K562 (cell line): ENCODE measurements at regions not wholly inside any gene's neighbourhood (a gene's known extent, or its start where the extent isn't known, plus 50 kb on each side); places are given as distances from the start of the nearest gene placed in this dataset.

Source experiments
- ATAC-seq: fragments of 200-7000 bp; cut with Tn5 transposase; 3 replicates; pipeline ENCODE4 v1.9.1; 2020; ENCODE audit warnings: moderate library complexity
- BruUV-seq: library from RNA; stranded (reverse); fragments of 400-500 nt; replicated peaks from 2 replicates; lab custom pipeline; 2021; lab: Mats Ljungman, UMichigan
- CTCF ChIA-PET: fragments of 300-600 bp; formaldehyde crosslinking; extraction: SDS; loops from one replicate; lab custom pipeline; 2021; ENCODE audit warnings: low intra/inter-chr PET ratio; lab: Yijun Ruan, JAX
- POLR2A ChIA-PET: fragments of 300-600, 350-650 bp; sonication (Branson Sonifier 250); formaldehyde crosslinking; extraction: SDS; loops from one replicate; lab custom pipeline; 2021; ENCODE audit warnings: antibody characterized with exemption, inconsistent platforms; lab: Yijun Ruan, JAX
- DNase-seq, 4 experiments: peaks; one replicate each; pipeline versions ENCODE4 v3.0.0 to v3.0.0-alpha.2; 2011 to 2018; ENCODE audit warnings: low spot score in 3 of 4, mixed read lengths in 3 of 4; ENCODE audit errors: extremely low read depth in 1 of 4
- FAIRE-seq: peaks from 2 replicates; lab custom pipeline; 2011; peaks lifted over from hg19 to GRCh38; lab: Jason Lieb, UNC
- H2AFZ ChIP-seq: 2 replicates; pipeline ENCODE4 v1.6.0; 2011; ENCODE audit warnings: low read depth, low read length, control low read depth, inconsistent platforms
- H3K27ac ChIP-seq: fragments of 200-600 bp; 3 replicates; pipeline ENCODE4 v1.8.0; 2011; ENCODE audit warnings: low read depth, mild to moderate bottlenecking, control low read depth, inconsistent platforms, low read length, moderate library complexity, mixed read lengths; ENCODE audit errors: extremely low read depth
- H3K27me3 ChIP-seq, 2 experiments: fragments of 300-600 bp in 1 of 2; 2 replicates in 1 of 2; 3 replicates in 1 of 2; pipeline versions ENCODE4 v1.6.0 to v1.8.0; 2011; ENCODE audit warnings: inconsistent platforms in 2 of 2, low read length in 2 of 2, mild to moderate bottlenecking in 1 of 2, mixed read lengths in 1 of 2, moderate library complexity in 1 of 2; ENCODE audit not compliant: control insufficient read depth in 2 of 2, insufficient read depth in 2 of 2
- H3K36me3 ChIP-seq: fragments of 300-600 bp; 3 replicates; pipeline ENCODE4 v1.8.0; 2011; ENCODE audit warnings: mild to moderate bottlenecking, low read length, inconsistent platforms; ENCODE audit not compliant: control insufficient read depth, insufficient read depth
- H3K4me1 ChIP-seq, 2 experiments: fragments of 200-600 bp in 1 of 2; replicated peaks in 1 of 2; 2 replicates in 1 of 2; 3 replicates in 1 of 2; pipeline versions ENCODE4 v1.5.1 to v1.8.0; 2011; ENCODE audit warnings: inconsistent platforms in 2 of 2, low read length in 2 of 2, mild to moderate bottlenecking in 1 of 2, mixed read lengths in 1 of 2, moderate library complexity in 1 of 2; ENCODE audit not compliant: control insufficient read depth in 2 of 2, insufficient read depth in 2 of 2
- H3K4me2 ChIP-seq: 2 replicates; pipeline ENCODE4 v1.6.1; 2011; ENCODE audit warnings: low read length, control low read depth, inconsistent platforms, mixed read lengths; ENCODE audit not compliant: insufficient read depth
- H3K4me3 ChIP-seq: fragments of 200-600 bp; sonication (generic), shearing (Covaris generic); 2 replicates; pipeline ENCODE4 v1.5.1; 2016; ENCODE audit warnings: control low read depth, inconsistent platforms
- H3K79me2 ChIP-seq: fragments of 200-600 bp; 3 replicates; pipeline ENCODE4 v1.8.0; 2011; ENCODE audit warnings: low read length, inconsistent platforms; ENCODE audit not compliant: control insufficient read depth, insufficient read depth
- H3K9ac ChIP-seq, 2 experiments: 2 replicates each; pipeline versions ENCODE4 v1.6.0 to v1.6.1; 2011; ENCODE audit warnings: low read depth in 2 of 2, low read length in 2 of 2, control low read depth in 1 of 2, inconsistent platforms in 1 of 2, mild to moderate bottlenecking in 1 of 2, mixed read lengths in 1 of 2; ENCODE audit not compliant: insufficient read depth in 1 of 2
- H3K9me1 ChIP-seq: one replicate; pipeline ENCODE4 v1.6.0; 2011; ENCODE audit warnings: inconsistent platforms, mild to moderate bottlenecking, low read length, moderate library complexity; ENCODE audit not compliant: control insufficient read depth, insufficient read depth
- H3K9me3 ChIP-seq: replicated peaks from 2 replicates; pipeline ENCODE4 v1.5.1; 2011; ENCODE audit warnings: low read depth, low read length, inconsistent platforms; ENCODE audit not compliant: control insufficient read depth, insufficient read depth
- H4K20me1 ChIP-seq: replicated peaks from 2 replicates; pipeline ENCODE4 v1.6.1; 2011; ENCODE audit warnings: low read length, inconsistent platforms, mixed read lengths; ENCODE audit not compliant: control insufficient read depth, insufficient read depth
- CREB1 ChIP-seq, 2 experiments: sonication (generic) in 1 of 2; formaldehyde crosslinking in 1 of 2; IDR thresholded peaks; 2 replicates each; pipeline versions ENCODE4 v1.6.1 to v1.8.0; 2012 to 2022; ENCODE audit warnings: inconsistent platforms in 1 of 2, mild to moderate bottlenecking in 1 of 2, missing genetic modification reagents in 1 of 2, moderate library complexity in 1 of 2
- FOXJ2 ChIP-seq: fragments of 200-800 bp; sonication (Bioruptor generic); IDR thresholded peaks from 2 replicates; pipeline ENCODE4 v1.6.1; 2016; ENCODE audit warnings: missing genetic modification characterization, missing compliant biosample characterization
- MCM7 ChIP-seq, 2 experiments: fragments of 450-650 bp; IDR thresholded peaks; 2 replicates each; pipeline ENCODE4 v1.6.1; 2016 to 2018
- MECOM ChIP-seq: fragments of 250-450 bp; sonication (Bioruptor Pico); IDR thresholded peaks from 2 replicates; pipeline ENCODE4 v1.8.0; 2022; ENCODE audit warnings: inconsistent platforms
- PHB ChIP-seq: fragments of 250-450 bp; sonication (Bioruptor Pico); IDR thresholded peaks from 2 replicates; pipeline ENCODE4 v1.5.0; 2021
- POLR2AphosphoS5 ChIP-seq: IDR thresholded peaks from 2 replicates; pipeline ENCODE4 v1.6.1; 2011; ENCODE audit warnings: mild to moderate bottlenecking, low read depth, low read length, moderate library complexity; ENCODE audit not compliant: control insufficient read depth, insufficient read depth
- PTBP1 ChIP-seq: fragments of 200-400 bp; formaldehyde crosslinking; IDR thresholded peaks from 2 replicates; pipeline ENCODE4 v1.6.1; 2017; ENCODE audit warnings: low read depth, low read length
- SP1 ChIP-seq: sonication (generic); formaldehyde crosslinking; IDR thresholded peaks from 2 replicates; pipeline ENCODE4 v1.8.1; 2022; ENCODE audit warnings: mild to moderate bottlenecking, missing genetic modification reagents
- TAF9B ChIP-seq: fragments of 450-650 bp; IDR thresholded peaks from 2 replicates; pipeline ENCODE4 v1.6.1; 2018; ENCODE audit warnings: mild to moderate bottlenecking; ENCODE audit not compliant: partially characterized antibody
- ZNF232 ChIP-seq: sonication (generic); formaldehyde crosslinking; IDR thresholded peaks from 2 replicates; pipeline ENCODE4 v1.8.0; 2022; ENCODE audit warnings: mild to moderate bottlenecking, missing genetic modification reagents
- ZNF583 ChIP-seq: fragments of 250-450 bp; sonication (Bioruptor Pico); IDR thresholded peaks from 2 replicates; pipeline ENCODE4 v1.4.0; 2020
- WGBS: fragments of 100-300 bp; shearing (Covaris generic); methylation state at CpG from one replicate; pipeline ENCODE4 v1.1.6; 2016; ENCODE audit warnings: low coverage, mixed read lengths; ENCODE audit not compliant: insufficient coverage; ENCODE audit errors: missing lambda C conversion rate; 5-methylcytosine and 5-hydroxymethylcytosine counted together
- in situ Hi-C: fragments of 300-500 bp; cut with MboI; formaldehyde crosslinking; loops from 4 replicates; pipeline ENCODE4 v1.15.0; 2018; ENCODE audit warnings: inconsistent platforms, mixed read lengths
- intact Hi-C: fragments of 100-400 bp; cut with micrococcal nuclease; formaldehyde crosslinking; loops from 2 replicates; pipeline ENCODE4 v1.14.2; 2022
- TF ChIP-seq, protein P1 (sequence below), 2 experiments: IDR thresholded peaks; 2 replicates each; pipeline ENCODE4 v1.6.1; 2012; ENCODE audit warnings: improper control_type of control experiment in 2 of 2, low read depth in 2 of 2, low read length in 2 of 2, borderline replicate concordance in 1 of 2
- TF ChIP-seq, protein P2 (sequence below): fragments of 450-650 bp; formaldehyde crosslinking; IDR thresholded peaks from 2 replicates; pipeline ENCODE4 v1.4.0; 2020; ENCODE audit warnings: mild to moderate bottlenecking, moderate library complexity

DNA sequence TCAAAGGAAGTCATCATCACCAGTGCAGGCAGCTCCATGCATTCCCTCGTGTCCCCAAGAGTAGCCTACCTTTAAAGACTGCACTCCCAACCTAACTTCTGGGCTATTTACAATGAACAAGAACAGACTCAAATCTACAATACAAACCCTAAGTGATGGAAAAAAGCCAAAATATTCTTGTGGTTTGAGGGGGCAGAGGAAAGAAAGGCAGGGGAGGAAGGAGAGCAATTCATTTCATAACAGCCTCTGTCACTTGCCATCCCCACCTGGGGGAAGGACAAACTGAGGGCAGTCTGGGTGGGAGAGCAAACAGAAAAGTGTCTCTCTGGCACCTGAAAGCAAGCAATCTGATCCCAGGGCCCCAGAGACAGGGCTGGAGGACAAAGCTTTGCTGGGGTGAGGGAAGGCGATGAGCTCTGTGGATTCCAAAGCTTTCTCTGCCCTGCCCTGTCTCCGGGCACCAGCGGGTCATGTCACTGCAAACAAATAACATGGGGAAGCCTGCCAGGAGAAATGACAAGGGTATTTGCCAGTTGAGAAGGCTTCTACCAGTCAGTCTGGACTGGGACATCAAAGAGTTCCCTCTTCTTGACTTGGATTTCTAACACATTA is 528.0 kb upstream of the TNP1 start:
- Histone ChIP-seq H3K9me1 (no peaks in the 10 kb centered on the region), H3K4me3 (no peak overlapping the region), H3K36me3 (no peaks in the 10 kb centered on the region)
- in situ Hi-C loops, result no loop called here
- no peak for TF ChIP-seq PTBP1
- no peak for TF ChIP-seq SP1 (CRISPR knock-in tag)
- no peak for TF ChIP-seq MECOM (CRISPR knock-in tag)
- TF ChIP-seq, all 486 proteins: peak for 0
- H3K27me3 ChIP-seq, result no peaks in the 10 kb centered on the region
- no peak overlapping the region for H3K9ac ChIP-seq
- DNase-seq (no peak), ATAC-seq (no peak), FAIRE-seq (no peak)
- no TSS peak for BruUV-seq
- no peaks in the 10 kb centered on the region for H3K9me3 ChIP-seq
- ChIA-PET CTCF (no interaction called here), POLR2A (interaction anchor here (0.6 kb wide), 1 partner anchor 658 kb away, joined by 3 read pairs; no protein-coding TSS in a partner anchor)
- no peak overlapping the region for H3K4me2 ChIP-seq
- H3K79me2 ChIP-seq, result no peaks in the 10 kb centered on the region
- no peak overlapping the region for H2AFZ ChIP-seq
- WGBS, result 7% methylated on average over 4 of the region's 4 CpGs
- H4K20me1 ChIP-seq, result no peaks in the 10 kb centered on the region
- no peak overlapping the region for H3K27ac ChIP-seq
- intact Hi-C loops, result no loop called here
- no peaks in the 10 kb centered on the region; a peak in 1 of 5 replicates for H3K4me1 ChIP-seq

DNA sequence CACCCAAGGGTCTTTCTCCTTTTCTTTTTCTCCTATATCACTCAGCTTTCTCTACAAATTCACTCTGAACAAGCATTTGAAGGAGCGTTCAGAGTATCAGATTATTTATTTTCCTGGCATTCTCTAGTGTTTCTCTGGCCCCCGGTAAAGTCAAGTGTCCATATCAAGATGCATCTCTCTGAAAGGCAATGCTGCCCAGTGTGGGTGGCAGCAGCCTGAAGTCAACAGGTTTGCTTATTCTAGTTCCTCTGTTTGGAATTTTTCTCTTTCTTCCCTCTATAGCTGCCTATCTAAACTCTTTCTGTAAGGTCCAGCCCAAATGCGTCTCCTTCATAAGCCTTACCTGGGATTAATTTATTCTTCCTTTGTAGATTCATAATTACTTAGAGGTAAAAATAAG is 526.2 kb upstream of the TNP1 start:
- CTCF ChIA-PET, result no interaction called here
- in situ Hi-C loops, result no loop called here
- no peak for TF ChIP-seq MCM7 (IDR thresholded peaks at IDR 0.05)
- no peak for TF ChIP-seq ZNF583 (CRISPR knock-in tag)
- TF ChIP-seq ZNF232, result no peak
- no peak for TF ChIP-seq FOXJ2 (tag)
- TF ChIP-seq, protein P1, sequence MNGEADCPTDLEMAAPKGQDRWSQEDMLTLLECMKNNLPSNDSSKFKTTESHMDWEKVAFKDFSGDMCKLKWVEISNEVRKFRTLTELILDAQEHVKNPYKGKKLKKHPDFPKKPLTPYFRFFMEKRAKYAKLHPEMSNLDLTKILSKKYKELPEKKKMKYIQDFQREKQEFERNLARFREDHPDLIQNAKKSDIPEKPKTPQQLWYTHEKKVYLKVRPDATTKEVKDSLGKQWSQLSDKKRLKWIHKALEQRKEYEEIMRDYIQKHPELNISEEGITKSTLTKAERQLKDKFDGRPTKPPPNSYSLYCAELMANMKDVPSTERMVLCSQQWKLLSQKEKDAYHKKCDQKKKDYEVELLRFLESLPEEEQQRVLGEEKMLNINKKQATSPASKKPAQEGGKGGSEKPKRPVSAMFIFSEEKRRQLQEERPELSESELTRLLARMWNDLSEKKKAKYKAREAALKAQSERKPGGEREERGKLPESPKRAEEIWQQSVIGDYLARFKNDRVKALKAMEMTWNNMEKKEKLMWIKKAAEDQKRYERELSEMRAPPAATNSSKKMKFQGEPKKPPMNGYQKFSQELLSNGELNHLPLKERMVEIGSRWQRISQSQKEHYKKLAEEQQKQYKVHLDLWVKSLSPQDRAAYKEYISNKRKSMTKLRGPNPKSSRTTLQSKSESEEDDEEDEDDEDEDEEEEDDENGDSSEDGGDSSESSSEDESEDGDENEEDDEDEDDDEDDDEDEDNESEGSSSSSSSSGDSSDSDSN (IDR thresholded peaks at IDR 0.05; ENCODE audit: borderline replicate concordance in 1 of 2, low read depth in 2 of 2, low read length in 2 of 2), result no peak
- TF ChIP-seq, protein P2, sequence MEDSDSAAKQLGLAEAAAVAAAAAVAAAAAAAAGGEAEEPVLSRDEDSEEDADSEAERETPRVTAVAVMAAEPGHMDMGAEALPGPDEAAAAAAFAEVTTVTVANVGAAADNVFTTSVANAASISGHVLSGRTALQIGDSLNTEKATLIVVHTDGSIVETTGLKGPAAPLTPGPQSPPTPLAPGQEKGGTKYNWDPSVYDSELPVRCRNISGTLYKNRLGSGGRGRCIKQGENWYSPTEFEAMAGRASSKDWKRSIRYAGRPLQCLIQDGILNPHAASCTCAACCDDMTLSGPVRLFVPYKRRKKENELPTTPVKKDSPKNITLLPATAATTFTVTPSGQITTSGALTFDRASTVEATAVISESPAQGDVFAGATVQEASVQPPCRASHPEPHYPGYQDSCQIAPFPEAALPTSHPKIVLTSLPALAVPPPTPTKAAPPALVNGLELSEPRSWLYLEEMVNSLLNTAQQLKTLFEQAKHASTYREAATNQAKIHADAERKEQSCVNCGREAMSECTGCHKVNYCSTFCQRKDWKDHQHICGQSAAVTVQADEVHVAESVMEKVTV (CRISPR knock-in tag), result no peak
- no peak for TF ChIP-seq POLR2AphosphoS5
- no peak for TF ChIP-seq TAF9B
- TF ChIP-seq PHB (CRISPR knock-in tag), result no peak
- TF ChIP-seq CREB1 (IDR thresholded peaks at IDR 0.05), result no peak
- TF ChIP-seq CREB1 (CRISPR knock-in tag; IDR thresholded peaks at IDR 0.05), result no peak

More for the DNA sequence above, 526.2 kb upstream of the TNP1 start:
- no peaks in the 10 kb centered on the region for H3K9me1 ChIP-seq
- H3K79me2 ChIP-seq, result no peaks in the 10 kb centered on the region
- WGBS, result 0% methylated on average over 3 of the region's 3 CpGs
- DNase-seq, result no peak
- no peak overlapping the region for H3K9ac ChIP-seq
- no peaks in the 10 kb centered on the region; a peak in 1 of 5 replicates for H3K4me1 ChIP-seq
- H3K36me3 ChIP-seq, result no peaks in the 10 kb centered on the region
- POLR2A ChIA-PET, result interaction anchor here (0.7 kb wide), 1 partner anchor 18 kb away, joined by 3 read pairs; no protein-coding TSS in a partner anchor
- no peak overlapping the region for H3K4me3 ChIP-seq
- no TSS peak for BruUV-seq
- no peak for FAIRE-seq
- no peaks in the 10 kb centered on the region for H3K27me3 ChIP-seq
- H2AFZ ChIP-seq, result no peak overlapping the region
- no peaks in the 10 kb centered on the region for H4K20me1 ChIP-seq
- intact Hi-C loops, result no loop called here
- H3K4me2 ChIP-seq, result no peak overlapping the region
- H3K27ac ChIP-seq, result no peak overlapping the region
- no peaks in the 10 kb centered on the region for H3K9me3 ChIP-seq
- ATAC-seq, result no peak
